Sigmoid colon (tissue), 6 donors: ENCODE measurements at regions not wholly inside any gene's neighbourhood (a gene's known extent, or its start where the extent isn't known, plus 50 kb on each side); places are given as distances from the start of the nearest gene placed in this dataset.

Experiments used
- DNase-seq: peaks from one replicate; pipeline ENCODE4 v3.0.0-alpha.2; 2019
- H3K27ac ChIP-seq, 4 donors: fragments of 200-600 bp; sonication (generic); one replicate each; pipeline ENCODE4 v1.5.1; 2016 to 2019; ENCODE audit warnings: mild to moderate bottlenecking in 1 of 4
- H3K27me3 ChIP-seq, 3 donors: fragments of 200-600 bp; sonication (generic); one replicate each; pipeline ENCODE4 v1.5.1; 2019; ENCODE audit warnings: mild to moderate bottlenecking in 1 of 3
- H3K36me3 ChIP-seq, 4 donors: fragments of 200-600 bp; sonication (generic); one replicate each; pipeline ENCODE4 v1.5.1; 2016 to 2019
- H3K4me1 ChIP-seq, 4 donors: fragments of 200-600 bp; sonication (generic); one replicate each; pipeline ENCODE4 v1.5.1; 2017 to 2019
- H3K4me3 ChIP-seq, 4 donors: fragments of 200-600 bp; sonication (generic); one replicate each; pipeline ENCODE4 v1.5.1; 2017 to 2019; ENCODE audit warnings: mild to moderate bottlenecking in 2 of 4, moderate library complexity in 1 of 4
- H3K9me3 ChIP-seq, 4 donors: fragments of 200-600 bp in 3 of 4; sonication (generic) in 3 of 4; one replicate each; pipeline versions ENCODE4 v1.5.1 to v1.6.1; 2013 to 2019
- EP300 ChIP-seq, 4 donors: sonication (generic); formaldehyde crosslinking; IDR thresholded peaks; one replicate each; pipeline ENCODE4 v1.6.1; 2017; ENCODE audit warnings: antibody characterized with exemption in 4 of 4
- POLR2A ChIP-seq, 2 donors: fragments of 450-650 bp; IDR thresholded peaks; one replicate each; pipeline ENCODE4 v1.6.1; 2016; ENCODE audit warnings: antibody characterized with exemption in 2 of 2, mild to moderate bottlenecking in 2 of 2, moderate library complexity in 2 of 2
- POLR2AphosphoS5 ChIP-seq, 4 donors: sonication (generic); formaldehyde crosslinking; IDR thresholded peaks; one replicate each; pipeline ENCODE4 v1.6.1; 2017; ENCODE audit warnings: antibody characterized with exemption in 4 of 4
- WGBS, 2 donors: extraction: QIAGEN DNeasy Blood & Tissue Kit; methylation state at CpG; one replicate each; pipeline ENCODE4 v1.1.7; 2013; 5-methylcytosine and 5-hydroxymethylcytosine counted together
- intact Hi-C: fragments of 100-400 bp; cut with DNase I; formaldehyde crosslinking; loops from one replicate; pipeline ENCODE4 v1.15.1; 2023
- TF ChIP-seq, protein P1 (sequence below), 4 experiments: fragments of 450-650 bp in 3 of 4; fragments of 200-600 bp in 1 of 4; IDR thresholded peaks; one replicate each; pipeline ENCODE4 v1.5.1; 2016 to 2019; ENCODE audit warnings: antibody characterized with exemption in 4 of 4, mild to moderate bottlenecking in 3 of 4, moderate library complexity in 2 of 4
- donor health status: healthy with polysubstance abuse.
- donor health status: healthy.

DNA sequence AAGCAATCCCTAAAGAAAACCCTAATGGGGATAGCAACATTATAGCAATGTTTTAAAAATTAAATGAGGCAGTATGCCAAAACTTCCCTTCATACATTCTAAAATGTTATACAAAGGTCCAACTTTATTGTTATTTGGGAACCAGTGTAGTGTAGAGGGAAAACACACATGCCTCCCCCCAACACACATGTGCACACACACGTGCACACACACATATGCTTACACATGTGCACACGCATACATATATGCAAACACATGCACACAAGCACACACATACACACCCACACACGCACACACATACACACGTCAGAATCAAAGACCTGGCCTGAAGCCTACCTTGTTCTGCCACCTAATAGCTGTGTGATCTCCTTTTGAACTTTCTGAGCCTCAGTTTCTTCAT lies 83.3 kb downstream of the SCN11A start:
- no peak for TF ChIP-seq POLR2AphosphoS5 (IDR thresholded peaks at IDR 0.05)
- TF ChIP-seq EP300 (IDR thresholded peaks at IDR 0.05) = no peak
- TF ChIP-seq POLR2A (IDR thresholded peaks at IDR 0.05) = no peak
- H3K4me3 ChIP-seq = no peak overlapping the region
- 80 to 83% methylated on average over 4 of the region's 4 CpGs for WGBS, 2 donors
- H3K36me3 ChIP-seq = no peaks in the 10 kb centered on the region
- no peaks in the 10 kb centered on the region for H3K27me3 ChIP-seq
- no peaks in the 10 kb centered on the region for H3K9me3 ChIP-seq
- no peaks in the 10 kb centered on the region for H3K4me1 ChIP-seq
- H3K27ac ChIP-seq = no peak overlapping the region
- no peak for DNase-seq
- intact Hi-C loops = no loop called here

DNA sequence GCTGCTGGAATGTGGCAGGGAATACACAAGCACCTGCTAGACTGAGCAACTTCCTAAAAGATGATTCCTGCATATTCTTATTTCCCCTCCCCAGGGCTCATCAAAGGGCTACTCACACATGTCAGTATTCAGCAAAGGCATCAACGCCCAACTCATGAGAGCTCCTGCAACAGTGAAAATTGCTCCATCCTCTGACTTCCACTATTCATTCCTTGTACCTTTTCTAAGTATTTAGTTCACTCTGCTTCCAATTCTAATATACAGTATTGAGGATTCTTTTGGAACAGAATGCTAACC lies 84.1 kb downstream of the SCN11A start:
- TF ChIP-seq POLR2A (IDR thresholded peaks at IDR 0.05) (no peak), POLR2AphosphoS5 (IDR thresholded peaks at IDR 0.05) (no peak), EP300 (IDR thresholded peaks at IDR 0.05) (no peak)
- TF ChIP-seq, protein P1, sequence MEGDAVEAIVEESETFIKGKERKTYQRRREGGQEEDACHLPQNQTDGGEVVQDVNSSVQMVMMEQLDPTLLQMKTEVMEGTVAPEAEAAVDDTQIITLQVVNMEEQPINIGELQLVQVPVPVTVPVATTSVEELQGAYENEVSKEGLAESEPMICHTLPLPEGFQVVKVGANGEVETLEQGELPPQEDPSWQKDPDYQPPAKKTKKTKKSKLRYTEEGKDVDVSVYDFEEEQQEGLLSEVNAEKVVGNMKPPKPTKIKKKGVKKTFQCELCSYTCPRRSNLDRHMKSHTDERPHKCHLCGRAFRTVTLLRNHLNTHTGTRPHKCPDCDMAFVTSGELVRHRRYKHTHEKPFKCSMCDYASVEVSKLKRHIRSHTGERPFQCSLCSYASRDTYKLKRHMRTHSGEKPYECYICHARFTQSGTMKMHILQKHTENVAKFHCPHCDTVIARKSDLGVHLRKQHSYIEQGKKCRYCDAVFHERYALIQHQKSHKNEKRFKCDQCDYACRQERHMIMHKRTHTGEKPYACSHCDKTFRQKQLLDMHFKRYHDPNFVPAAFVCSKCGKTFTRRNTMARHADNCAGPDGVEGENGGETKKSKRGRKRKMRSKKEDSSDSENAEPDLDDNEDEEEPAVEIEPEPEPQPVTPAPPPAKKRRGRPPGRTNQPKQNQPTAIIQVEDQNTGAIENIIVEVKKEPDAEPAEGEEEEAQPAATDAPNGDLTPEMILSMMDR (IDR thresholded peaks at IDR 0.05) = no peak
- Histone ChIP-seq H3K27me3 (no peaks in the 10 kb centered on the region), H3K4me3 (no peak overlapping the region), H3K27ac (no peak overlapping the region), H3K4me1 (no peaks in the 10 kb centered on the region), H3K36me3 (no peaks in the 10 kb centered on the region), H3K9me3 (no peaks in the 10 kb centered on the region)
- WGBS, 2 donors = 63 to 77% methylated on average over 1 of the region's 1 CpG
- no peak for DNase-seq
- intact Hi-C loops = no loop called here

DNA sequence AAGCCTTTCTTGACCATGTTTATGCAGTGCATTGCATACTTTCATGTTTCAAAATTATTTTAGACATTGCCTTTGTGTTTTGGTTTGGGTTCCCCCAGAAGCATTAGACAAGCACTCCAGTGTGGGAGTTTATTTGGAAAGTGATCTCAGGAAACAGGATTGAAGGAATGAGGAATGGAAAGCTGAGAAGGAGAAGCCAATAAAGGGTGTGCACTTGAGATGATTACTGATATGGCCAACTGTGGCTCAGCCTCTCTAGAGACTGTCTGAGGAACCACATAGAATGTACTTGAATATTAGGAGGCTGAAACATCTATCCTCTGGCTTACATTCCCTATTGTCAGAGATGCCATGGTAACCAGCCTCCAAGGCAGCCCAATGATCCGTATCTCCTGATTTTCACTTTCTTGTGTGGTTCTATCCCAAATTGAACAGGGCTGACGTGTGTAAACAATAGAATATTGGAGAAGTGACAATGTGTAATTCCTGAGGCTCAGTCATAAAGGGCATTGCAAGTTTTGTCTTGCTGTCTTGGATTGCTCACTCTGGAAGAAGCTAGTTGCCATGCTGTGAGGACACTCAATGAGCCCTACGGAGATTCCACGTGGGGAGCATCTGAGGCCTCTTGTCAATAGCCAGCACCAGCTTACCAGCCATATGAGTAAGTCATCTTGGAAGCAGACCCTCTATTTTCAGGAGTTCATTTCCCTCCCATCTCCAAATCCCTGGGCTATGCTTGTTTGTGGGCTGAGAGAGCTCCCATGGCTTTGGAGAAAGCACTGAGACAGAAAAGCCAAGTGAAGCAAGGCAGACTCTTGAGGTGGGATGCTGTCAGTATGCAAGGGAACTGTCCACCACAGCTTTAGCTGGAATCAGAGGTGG lies 84.7 kb downstream of the SCN11A start:
- WGBS, 2 donors = 81 to 85% methylated on average over 4 of the region's 4 CpGs
- Histone ChIP-seq H3K9me3 (no peaks in the 10 kb centered on the region), H3K4me1 (no peaks in the 10 kb centered on the region), H3K36me3 (no peaks in the 10 kb centered on the region), H3K27ac (no peak overlapping the region), H3K27me3 (no peaks in the 10 kb centered on the region), H3K4me3 (no peak overlapping the region)
- TF ChIP-seq EP300 (IDR thresholded peaks at IDR 0.05) (no peak), POLR2A (IDR thresholded peaks at IDR 0.05) (no peak), POLR2AphosphoS5 (IDR thresholded peaks at IDR 0.05) (no peak)
- TF ChIP-seq, protein P1 (IDR thresholded peaks at IDR 0.05) = no peak
- DNase-seq = no peak
- intact Hi-C loops = no loop called here

DNA sequence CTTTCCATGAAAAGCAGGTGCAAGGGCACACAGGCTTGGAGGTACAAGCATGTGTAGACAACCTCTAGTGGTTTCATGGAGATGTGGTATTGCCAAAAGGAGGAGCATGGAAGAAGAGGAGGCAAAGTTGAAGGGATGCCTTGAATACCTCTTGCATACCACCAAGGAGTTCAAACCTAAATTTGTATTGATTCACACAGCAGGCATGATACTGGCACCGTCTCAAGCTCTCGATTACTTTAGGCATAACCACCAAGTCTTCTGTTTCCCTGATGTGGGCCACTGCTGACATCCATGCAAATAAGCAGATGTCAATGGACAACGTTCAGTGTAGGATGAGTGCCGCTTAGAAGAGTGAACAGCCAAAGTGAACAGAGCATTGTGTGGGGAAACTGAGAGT lies 87.1 kb downstream of the SCN11A start:
- Histone ChIP-seq H3K27ac (no peak overlapping the region), H3K9me3 (no peaks in the 10 kb centered on the region), H3K4me1 (no peaks in the 10 kb centered on the region), H3K27me3 (no peaks in the 10 kb centered on the region), H3K36me3 (no peaks in the 10 kb centered on the region), H3K4me3 (no peak overlapping the region)
- intact Hi-C loops = no loop called here
- TF ChIP-seq POLR2AphosphoS5 (IDR thresholded peaks at IDR 0.05) (no peak), EP300 (IDR thresholded peaks at IDR 0.05) (no peak), POLR2A (IDR thresholded peaks at IDR 0.05) (no peak)
- TF ChIP-seq, protein P1 (IDR thresholded peaks at IDR 0.05) = no peak
- DNase-seq = no peak
- 86 to 92% methylated on average over 4 of the region's 4 CpGs for WGBS, 2 donors

DNA sequence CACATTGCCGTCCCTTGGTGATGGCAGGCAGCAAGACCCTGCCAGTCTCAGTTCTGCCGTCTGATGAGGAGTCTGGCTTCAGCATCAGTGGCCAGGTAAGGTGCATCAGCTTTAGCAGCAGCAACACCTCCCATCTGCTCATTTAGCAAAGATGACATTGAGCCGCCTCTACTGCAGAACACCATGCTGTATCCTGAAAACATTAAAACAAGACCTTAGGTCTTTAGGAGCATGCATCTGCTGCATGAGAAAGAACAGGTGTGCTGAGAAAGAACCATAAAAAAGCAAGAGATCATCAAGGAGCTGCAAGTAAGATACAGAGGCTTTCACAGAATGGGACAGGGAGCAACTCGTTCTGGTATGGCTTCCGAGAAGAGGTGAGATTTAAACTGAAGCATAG lies 87.5 kb downstream of the SCN11A start:
- TF ChIP-seq POLR2AphosphoS5 (IDR thresholded peaks at IDR 0.05) = no peak
- TF ChIP-seq EP300 (IDR thresholded peaks at IDR 0.05) = no peak
- TF ChIP-seq, protein P1 (IDR thresholded peaks at IDR 0.05) = no peak
- no peak for TF ChIP-seq POLR2A (IDR thresholded peaks at IDR 0.05)
- intact Hi-C loops = no loop called here
- no peaks in the 10 kb centered on the region for H3K36me3 ChIP-seq
- no peaks in the 10 kb centered on the region for H3K9me3 ChIP-seq
- no peak overlapping the region for H3K27ac ChIP-seq
- 87 to 94% methylated on average over 5 of the region's 5 CpGs for WGBS, 2 donors
- H3K4me3 ChIP-seq = no peak overlapping the region
- no peaks in the 10 kb centered on the region for H3K27me3 ChIP-seq
- DNase-seq = no peak
- H3K4me1 ChIP-seq = no peaks in the 10 kb centered on the region
